HG03095 (cell line): ENCODE measurements at regions not wholly inside any gene's neighbourhood (a gene's known extent, or its start where the extent isn't known, plus 50 kb on each side); places are given as distances from the start of the nearest gene placed in this dataset.

Experiments used
- ATAC-seq: cut with Tn5 transposase; IDR thresholded peaks from one replicate; pipeline ENCODE4 v1.9.1; 2021; ENCODE audit warnings: moderate library complexity; ENCODE audit not compliant: unreplicated experiment

- no peak for ATAC-seq
Observed at GRCh38 chr19:30122431-30122830, 180.4 kb downstream of the URI1 start.

GRCh38 chr19:30123119-30123518 lies 181.1 kb downstream of the URI1 start:
- ATAC-seq = no peak

- ATAC-seq = no peak
Observed at GRCh38 chr19:30123611-30124010, 181.6 kb downstream of the URI1 start.

DNA sequence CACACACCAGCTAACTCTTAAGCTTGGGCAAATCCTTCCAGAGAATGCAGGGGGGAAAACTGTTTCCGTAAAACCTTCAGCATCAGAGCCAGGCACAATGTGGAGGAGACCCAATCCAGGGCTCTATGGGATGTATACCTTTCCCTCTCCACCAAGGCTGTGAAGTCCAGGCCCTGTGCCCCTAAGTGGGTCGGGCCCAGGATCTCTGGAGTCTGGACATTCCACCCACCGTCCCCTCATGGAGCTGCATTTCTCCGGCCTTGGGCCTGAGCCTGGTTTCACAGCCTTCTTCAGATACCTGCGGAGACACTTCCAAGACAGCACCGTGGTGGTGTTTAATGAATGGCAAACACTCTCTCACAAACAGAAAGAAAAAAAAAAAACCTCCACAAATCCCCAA lies 186.2 kb downstream of the URI1 start:
- no peak for ATAC-seq

DNA sequence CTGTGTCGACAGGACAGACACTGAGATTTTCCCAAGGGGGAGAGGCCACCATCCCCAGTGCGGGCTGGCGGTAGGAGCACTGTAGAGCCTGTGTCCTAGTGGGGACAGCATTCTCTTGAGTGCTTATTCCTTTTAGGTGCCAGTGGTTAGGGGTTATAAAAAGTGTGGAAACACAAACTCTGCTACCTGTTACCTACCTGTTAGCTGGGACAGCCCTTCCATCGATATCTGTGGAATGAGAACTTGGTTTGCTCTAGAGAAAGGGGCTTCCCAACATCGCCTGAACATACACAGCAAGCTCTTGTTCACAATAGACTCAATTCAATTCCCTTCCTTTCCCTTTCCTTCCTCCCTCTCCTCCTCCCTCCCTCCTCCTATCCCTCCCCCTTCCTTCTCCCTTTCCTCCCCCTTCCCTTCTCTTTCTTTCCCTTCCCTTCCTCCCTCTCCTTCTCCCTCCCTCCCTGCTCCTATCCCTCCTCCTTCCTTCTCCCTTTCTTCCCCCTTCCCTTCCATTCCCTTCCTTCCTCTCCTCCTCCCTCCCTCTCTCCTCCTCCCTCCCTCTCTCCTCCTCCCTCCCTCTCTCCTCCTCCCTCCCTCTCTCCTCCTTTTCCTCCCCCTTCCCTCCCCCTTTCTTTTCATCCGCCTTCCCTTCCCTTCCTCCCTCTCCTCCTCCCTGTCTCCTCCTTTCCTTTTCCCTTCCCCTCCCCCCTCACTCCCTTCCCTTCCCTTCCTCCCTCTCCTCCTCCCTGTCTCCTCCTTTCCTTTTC lies 188.5 kb downstream of the URI1 start:
- no peak for ATAC-seq

GRCh38 chr19:30131246-30131645 lies 189.2 kb downstream of the URI1 start:
- no peak for ATAC-seq

DNA sequence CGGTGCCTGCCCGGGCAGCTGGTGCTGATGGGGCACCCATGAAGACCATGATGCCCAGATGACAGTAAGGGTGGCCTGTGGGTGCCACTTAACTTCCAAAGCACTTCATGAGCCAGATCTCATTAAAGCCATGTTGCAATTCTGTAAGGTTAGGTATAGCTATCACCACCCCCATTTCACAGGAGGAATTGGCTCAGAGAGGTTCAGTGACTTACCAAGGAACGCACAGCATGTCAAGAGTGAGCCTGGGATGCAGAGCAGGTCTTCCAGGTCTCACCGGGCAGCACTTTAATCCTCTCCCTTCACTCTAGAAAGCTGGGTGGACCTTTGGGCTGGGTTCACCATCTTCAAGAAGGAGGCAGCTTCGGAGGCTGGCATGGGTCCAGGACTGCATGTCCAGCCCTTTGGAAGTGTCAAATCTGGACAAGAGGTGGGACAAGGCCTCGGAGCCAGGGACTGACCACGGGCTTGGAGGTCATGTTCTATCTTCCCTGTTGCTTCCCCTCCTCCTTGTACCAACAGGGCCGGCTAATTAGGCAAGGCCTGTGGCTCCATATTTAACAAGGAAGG lies 189.8 kb downstream of the URI1 start:
- ATAC-seq = no peak

- ATAC-seq = no peak
Observed at GRCh38 chr19:30132343-30133075, 190.5 kb downstream of the URI1 start.

DNA sequence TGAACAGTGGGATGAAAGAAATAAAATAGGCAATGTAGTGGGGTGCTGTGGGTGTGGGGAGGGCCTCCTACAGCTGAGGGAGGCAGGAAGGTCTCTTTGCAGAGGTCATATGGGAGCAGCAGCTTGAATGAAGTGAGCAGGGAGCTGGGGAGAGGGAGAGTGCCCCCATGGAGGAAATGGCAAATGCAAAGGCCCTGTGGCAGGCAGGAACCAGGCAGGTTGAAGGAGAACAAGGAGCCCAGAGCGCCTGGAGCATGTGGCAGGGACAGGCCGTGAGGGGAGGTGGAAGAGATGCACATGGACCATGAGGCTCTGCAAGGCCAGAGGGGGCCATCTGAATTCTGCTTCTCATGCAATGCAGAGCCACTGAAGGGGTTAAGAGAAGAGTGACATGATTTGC lies 191.8 kb downstream of the URI1 start:
- no peak for ATAC-seq

GRCh38 chr19:30135093-30135757 lies 193.2 kb downstream of the URI1 start:
- no peak for ATAC-seq

DNA sequence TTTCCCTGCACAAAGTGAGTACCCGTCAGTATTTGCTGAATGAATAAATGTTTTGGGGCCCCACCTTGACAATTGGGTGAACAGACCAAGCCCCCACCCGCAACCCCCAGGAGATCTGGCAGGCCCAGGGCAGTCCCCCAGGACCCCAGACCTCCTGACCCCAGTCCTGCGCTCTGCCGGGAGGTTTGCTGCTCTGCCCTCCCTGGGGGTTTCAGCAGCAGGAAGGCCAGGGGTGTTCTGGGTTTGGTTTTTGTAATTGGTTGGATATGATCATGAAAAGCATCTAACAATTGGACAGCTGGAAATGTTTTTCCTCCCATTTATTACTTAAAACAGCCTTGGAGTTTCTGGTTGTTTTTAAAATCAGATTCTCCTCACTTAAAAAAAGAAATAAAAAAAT lies 193.8 kb downstream of the URI1 start:
- ATAC-seq = no peak

DNA sequence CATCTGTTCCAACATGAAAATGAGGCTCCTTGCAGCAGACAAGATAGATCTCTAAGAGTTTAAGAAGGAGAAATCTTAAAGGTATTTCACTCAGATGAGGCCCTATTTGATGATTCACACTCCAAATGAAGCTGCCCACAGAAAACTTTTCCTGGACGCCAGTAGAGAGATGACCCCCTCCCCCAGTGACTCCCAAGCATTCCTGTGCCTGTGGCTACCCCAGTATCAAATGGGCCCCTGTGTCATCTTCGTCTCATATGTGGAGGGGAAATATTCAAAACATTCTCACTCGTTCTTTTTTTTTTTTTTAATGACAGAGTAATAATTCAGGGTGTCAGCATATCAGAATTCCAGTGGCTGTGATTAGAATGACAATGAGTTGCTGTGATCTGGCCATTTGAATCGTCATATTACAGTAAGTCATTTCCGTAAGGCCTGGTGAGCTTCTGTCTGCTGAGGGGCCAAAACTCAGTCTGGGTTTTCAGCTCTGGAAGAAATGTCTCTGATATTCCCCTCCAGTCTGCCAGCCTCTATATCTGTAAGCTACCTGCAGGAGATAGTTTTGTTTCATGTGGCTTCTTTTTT lies 194.7 kb downstream of the URI1 start:
- no peak for ATAC-seq

DNA sequence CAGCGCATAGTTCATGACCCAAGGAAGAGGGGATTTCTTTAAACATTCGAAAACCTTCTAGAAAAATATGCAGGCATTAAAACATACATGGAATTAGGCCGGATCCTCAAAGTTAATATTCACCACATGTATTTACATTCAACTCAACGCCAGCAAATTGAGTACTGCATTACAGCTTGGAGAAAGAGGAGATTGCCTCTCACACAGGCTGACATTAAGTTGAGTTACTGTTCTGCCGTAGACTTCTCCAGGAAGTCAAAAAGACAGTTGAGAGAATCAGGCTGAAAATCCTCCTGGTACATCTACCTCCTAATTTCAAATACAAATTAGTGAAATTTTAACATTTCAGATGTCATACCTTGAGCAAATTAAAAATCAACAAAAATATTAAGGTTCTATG lies 195.7 kb downstream of the URI1 start:
- no peak for ATAC-seq

DNA sequence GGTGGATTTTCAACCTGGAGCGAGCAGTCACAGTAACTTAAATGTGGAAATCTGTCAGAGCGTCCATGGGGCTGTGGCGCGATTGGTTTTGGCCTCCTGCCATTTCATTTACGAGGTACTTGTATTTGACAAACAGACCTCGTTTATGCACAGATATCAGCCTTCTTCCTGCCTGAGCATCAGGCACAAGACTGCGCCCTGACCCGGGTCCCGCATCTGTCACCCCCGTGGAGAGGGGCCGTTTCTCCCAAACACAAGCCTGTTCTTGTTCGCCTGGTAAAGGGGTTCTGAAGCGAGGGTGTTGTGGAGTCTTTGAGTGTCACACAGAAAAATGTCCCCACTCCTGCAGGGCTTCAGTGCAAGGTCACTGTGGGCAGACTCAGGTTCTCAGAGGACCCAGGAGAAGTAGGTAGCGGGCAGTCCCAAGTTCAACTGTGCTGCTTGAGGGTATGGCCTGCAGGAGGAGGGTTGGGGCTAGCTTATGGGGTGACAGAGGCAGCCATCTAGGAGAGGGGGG lies 202.3 kb downstream of the URI1 start:
- no peak for ATAC-seq

DNA sequence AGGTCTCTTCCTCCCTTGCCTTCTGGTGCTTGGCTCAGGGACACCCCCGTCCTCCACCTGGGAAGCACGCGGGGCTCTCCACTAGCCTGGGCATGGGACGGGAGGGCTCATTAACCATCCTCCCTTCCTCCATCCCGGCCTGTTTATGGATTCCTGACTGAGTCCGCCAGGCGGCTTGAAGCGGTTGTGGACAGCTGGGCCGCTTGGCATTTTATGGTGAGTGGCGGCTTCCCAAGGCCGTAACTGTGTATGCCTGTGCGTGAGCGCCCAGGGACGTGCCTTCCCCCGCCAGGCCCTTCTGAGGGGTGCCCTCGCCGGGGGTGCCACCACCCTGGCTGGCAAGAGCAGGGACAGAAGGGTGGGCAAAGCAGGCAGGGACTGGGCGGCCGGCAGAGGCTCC lies 202.8 kb downstream of the URI1 start:
- no peak for ATAC-seq

DNA sequence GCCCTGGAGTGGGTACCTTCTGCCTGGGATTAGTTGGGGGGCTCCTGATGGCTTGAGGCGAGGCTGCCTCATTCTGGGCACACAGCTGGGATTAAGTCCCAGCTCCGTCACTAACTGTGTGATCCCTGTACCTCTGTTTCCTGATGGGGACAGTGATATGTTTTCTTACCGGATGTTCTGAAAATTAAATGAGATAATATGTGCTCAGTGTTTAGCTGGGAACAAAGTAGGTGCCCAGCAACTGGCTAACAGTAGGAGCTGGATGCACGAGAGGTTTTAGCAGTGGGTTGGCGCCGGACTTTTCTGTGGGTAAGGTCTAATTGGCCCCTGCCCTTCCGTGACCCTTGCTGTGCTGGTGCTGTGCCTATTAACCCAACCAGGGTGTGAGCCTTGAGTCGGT lies 203.4 kb downstream of the URI1 start:
- no peak for ATAC-seq

- ATAC-seq = no peak
Observed at GRCh38 chr19:30146346-30146745, 204.3 kb downstream of the URI1 start.

DNA sequence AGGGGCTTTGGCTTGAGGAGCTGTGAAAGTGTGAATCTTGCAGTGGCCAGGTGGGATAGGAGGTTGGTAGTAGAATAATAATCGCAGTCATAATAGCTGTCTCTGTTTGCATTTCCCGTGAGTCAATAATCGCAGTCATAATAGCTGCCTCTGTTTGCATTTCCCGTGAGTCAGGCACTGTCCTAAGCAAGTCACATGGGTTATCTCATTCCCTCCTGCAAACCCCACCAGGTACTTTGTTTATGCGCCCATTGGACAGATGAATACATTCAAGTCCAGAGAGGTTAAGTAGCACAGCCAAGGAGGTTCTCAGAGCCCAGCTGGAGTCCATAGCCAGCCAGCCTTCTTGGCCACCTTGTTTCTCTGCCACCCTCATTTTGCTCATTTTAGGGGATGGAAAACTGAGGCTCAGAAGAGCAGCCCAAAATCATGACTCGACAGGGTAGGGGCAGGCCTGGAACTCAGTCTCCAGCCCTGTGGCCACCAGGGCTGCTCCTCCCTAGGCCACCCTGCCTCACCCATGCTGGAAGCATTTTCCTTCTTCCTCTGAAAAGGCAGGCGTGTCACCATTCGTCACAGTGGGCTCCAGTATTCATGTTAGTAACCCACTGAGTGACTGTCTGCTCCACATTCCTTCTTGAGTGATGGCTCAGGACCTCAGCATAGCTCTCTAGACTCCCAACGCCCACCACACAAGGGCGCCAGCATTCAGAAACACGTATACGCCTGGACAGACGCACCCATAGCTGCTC lies 206.2 kb downstream of the URI1 start:
- no peak for ATAC-seq

DNA sequence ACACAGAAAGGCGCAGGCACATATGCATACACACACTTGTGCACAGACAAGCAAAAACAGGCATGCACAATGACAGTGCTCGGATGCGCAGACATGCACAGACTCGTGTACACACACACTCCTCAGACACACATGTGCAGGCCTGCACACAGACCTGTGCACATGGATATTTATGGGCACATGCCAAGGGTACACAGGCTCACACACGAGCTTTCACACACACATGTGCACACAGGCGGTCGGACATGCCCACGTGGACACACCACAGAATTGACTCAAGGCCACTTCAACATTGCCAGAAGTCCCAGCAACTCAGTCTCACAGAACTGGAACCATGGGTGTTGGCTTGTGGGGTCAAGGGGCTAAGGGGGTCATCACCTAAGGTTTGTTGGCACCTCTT lies 206.8 kb downstream of the URI1 start:
- ATAC-seq = no peak

DNA sequence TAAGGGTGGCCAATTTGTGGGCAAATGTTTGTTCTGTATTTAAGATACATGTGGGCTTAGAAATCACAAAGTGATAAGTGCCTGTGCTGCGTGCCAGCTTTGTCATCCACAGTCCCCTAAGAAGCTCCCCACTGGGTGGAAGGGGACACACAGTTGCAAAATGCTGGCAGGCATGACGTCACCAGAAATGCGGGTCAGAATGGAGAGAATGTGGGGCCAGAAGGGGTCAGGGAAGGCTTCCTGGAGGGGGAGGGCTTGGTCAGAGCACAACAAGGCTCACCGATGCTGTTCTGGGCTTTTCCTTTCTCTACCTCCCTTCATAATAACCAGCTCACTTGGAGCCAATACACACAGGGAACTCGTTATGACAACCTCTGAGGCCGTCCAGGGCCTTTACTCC lies 207.3 kb downstream of the URI1 start:
- no peak for ATAC-seq
